ENCODE measurements at regions not wholly inside any gene's neighbourhood (a gene's known extent, or its start where the extent isn't known, plus 50 kb on each side); places are given as distances from the start of the nearest gene placed in this dataset.
A peak's percentile ranks its signal among the peaks of the same experiment; 100 is the strongest.

GRCh38 chr7:85773116-85773728, 586.4 kb upstream of the SEMA3D start:
- Mint-ChIP-seq H3K9me3 (no peaks in the 10 kb centered on the region), H3K4me1 (ENCODE audit: low read depth) (no peaks in the 10 kb centered on the region), H3K4me3 (no peak overlapping the region), H3K27me3 (ENCODE audit: low read depth) (no peaks in the 10 kb centered on the region), H3K27ac (no peak overlapping the region), H3K36me3 (ENCODE audit: insufficient read depth in 2 of 2) (no peaks in the 10 kb centered on the region)
- no peak for DNase-seq
- ATAC-seq (replicated peaks in 1 of 2): no peak

GRCh38 chr7:85771516-85771915, 584.7 kb upstream of the SEMA3D start:
- no peaks in the 10 kb centered on the region for H3K9me3 Mint-ChIP-seq
- DNase-seq (no peak), ATAC-seq (replicated peaks in 1 of 2) (no peak)
- no peaks in the 10 kb centered on the region for H3K36me3 Mint-ChIP-seq (ENCODE audit: insufficient read depth in 2 of 2)
- no peak overlapping the region for H3K27ac Mint-ChIP-seq
- H3K4me3 Mint-ChIP-seq: no peak overlapping the region
- H3K27me3 Mint-ChIP-seq (ENCODE audit: low read depth): no peaks in the 10 kb centered on the region
- H3K4me1 Mint-ChIP-seq (ENCODE audit: low read depth): no peaks in the 10 kb centered on the region

- DNase-seq (no peak), ATAC-seq (replicated peaks in 1 of 2) (no peak)
- no peaks in the 10 kb centered on the region for H3K9me3 Mint-ChIP-seq
- no peaks in the 10 kb centered on the region for H3K4me1 Mint-ChIP-seq (ENCODE audit: low read depth)
- no peak overlapping the region for H3K27ac Mint-ChIP-seq
- H3K27me3 Mint-ChIP-seq (ENCODE audit: low read depth): no peaks in the 10 kb centered on the region
- H3K36me3 Mint-ChIP-seq (ENCODE audit: insufficient read depth in 2 of 2): no peaks in the 10 kb centered on the region
- no peak overlapping the region for H3K4me3 Mint-ChIP-seq
These were observed 583.5 kb upstream of the SEMA3D start for GRCh38 chr7:85770332-85770731.

- ATAC-seq (replicated peaks in 1 of 2) (no peak), DNase-seq (no peak)
- Mint-ChIP-seq H3K4me1 (ENCODE audit: low read depth) (no peaks in the 10 kb centered on the region), H3K27me3 (ENCODE audit: low read depth) (no peaks in the 10 kb centered on the region), H3K9me3 (peaks cover 0 to 2% of the 10 kb centered on the region in 2 donors), H3K4me3 (no peak overlapping the region), H3K36me3 (ENCODE audit: insufficient read depth in 2 of 2) (no peaks in the 10 kb centered on the region), H3K27ac (no peak overlapping the region)
These were observed 578.9 kb upstream of the SEMA3D start for GRCh38 chr7:85765698-85766298.

- no peaks in the 10 kb centered on the region for H3K36me3 Mint-ChIP-seq (ENCODE audit: insufficient read depth in 2 of 2)
- peaks cover 0 to 2% of the 10 kb centered on the region in 2 donors for H3K9me3 Mint-ChIP-seq
- H3K4me1 Mint-ChIP-seq (ENCODE audit: low read depth): no peaks in the 10 kb centered on the region
- no peak for DNase-seq
- no peak overlapping the region for H3K4me3 Mint-ChIP-seq
- no peak overlapping the region for H3K27ac Mint-ChIP-seq
- no peaks in the 10 kb centered on the region for H3K27me3 Mint-ChIP-seq (ENCODE audit: low read depth)
- no peak for ATAC-seq (replicated peaks in 1 of 2)
These were observed 577.2 kb upstream of the SEMA3D start for GRCh38 chr7:85764034-85764433.

GRCh38 chr7:85757348-85757747, 570.5 kb upstream of the SEMA3D start:
- no peak for DNase-seq
- Mint-ChIP-seq H3K9me3 (peaks cover 7 to 20% of the 10 kb centered on the region in 2 donors), H3K27ac (no peak overlapping the region), H3K36me3 (ENCODE audit: insufficient read depth in 2 of 2) (peaks cover 0 to 6% of the 10 kb centered on the region in 2 donors), H3K4me3 (no peak overlapping the region), H3K4me1 (ENCODE audit: low read depth) (no peaks in the 10 kb centered on the region), H3K27me3 (ENCODE audit: low read depth) (no peaks in the 10 kb centered on the region)
- no peak for ATAC-seq (replicated peaks in 1 of 2)

- H3K4me3 Mint-ChIP-seq: no peak overlapping the region
- no peaks in the 10 kb centered on the region for H3K27me3 Mint-ChIP-seq (ENCODE audit: low read depth)
- H3K9me3 Mint-ChIP-seq: peaks cover 7 to 18% of the 10 kb centered on the region in 2 donors
- DNase-seq: peak in 1 of 2 donors; percentile 8
- H3K4me1 Mint-ChIP-seq (ENCODE audit: low read depth): no peaks in the 10 kb centered on the region
- ATAC-seq (replicated peaks in 1 of 2): peak in 1 of 2 donors; percentile 50
- peaks cover 0 to 6% of the 10 kb centered on the region in 2 donors for H3K36me3 Mint-ChIP-seq (ENCODE audit: insufficient read depth in 2 of 2)
- no peak overlapping the region for H3K27ac Mint-ChIP-seq
These were observed 563.6 kb upstream of the SEMA3D start for GRCh38 chr7:85750454-85750949.

GRCh38 chr7:85749696-85750453, 563.0 kb upstream of the SEMA3D start:
- H3K4me3 Mint-ChIP-seq: no peak overlapping the region

GRCh38 chr7:85748861-85749260, 562.0 kb upstream of the SEMA3D start:
- no peak overlapping the region for H3K27ac Mint-ChIP-seq
- ATAC-seq (replicated peaks in 1 of 2) (no peak), DNase-seq (no peak)
- H3K36me3 Mint-ChIP-seq (ENCODE audit: insufficient read depth in 2 of 2): peaks cover 0 to 2% of the 10 kb centered on the region in 2 donors
- H3K9me3 Mint-ChIP-seq: peaks cover 5 to 9% of the 10 kb centered on the region in 2 donors
- H3K4me1 Mint-ChIP-seq (ENCODE audit: low read depth): no peaks in the 10 kb centered on the region
- no peak overlapping the region for H3K4me3 Mint-ChIP-seq
- no peaks in the 10 kb centered on the region for H3K27me3 Mint-ChIP-seq (ENCODE audit: low read depth)

More at GRCh38 chr7:85749696-85750453, 563.0 kb upstream of the SEMA3D start:
- H3K27ac Mint-ChIP-seq: no peak overlapping the region
- H3K36me3 Mint-ChIP-seq (ENCODE audit: insufficient read depth in 2 of 2): peaks cover 0 to 3% of the 10 kb centered on the region in 2 donors
- ATAC-seq (replicated peaks in 1 of 2) (no peak), DNase-seq (no peak)
- peaks cover 9 to 13% of the 10 kb centered on the region in 2 donors for H3K9me3 Mint-ChIP-seq
- H3K27me3 Mint-ChIP-seq (ENCODE audit: low read depth): no peaks in the 10 kb centered on the region
- H3K4me1 Mint-ChIP-seq (ENCODE audit: low read depth): no peaks in the 10 kb centered on the region

- DNase-seq (no peak), ATAC-seq (replicated peaks in 1 of 2) (no peak)
- H3K27ac Mint-ChIP-seq: no peak overlapping the region
- no peaks in the 10 kb centered on the region for H3K4me1 Mint-ChIP-seq (ENCODE audit: low read depth)
- H3K9me3 Mint-ChIP-seq: peaks cover 7 to 15% of the 10 kb centered on the region in 2 donors
- no peaks in the 10 kb centered on the region for H3K36me3 Mint-ChIP-seq (ENCODE audit: insufficient read depth in 2 of 2)
- H3K27me3 Mint-ChIP-seq (ENCODE audit: low read depth): no peaks in the 10 kb centered on the region
- no peak overlapping the region for H3K4me3 Mint-ChIP-seq
These were observed 550.6 kb upstream of the SEMA3D start for GRCh38 chr7:85737426-85737825.

- Mint-ChIP-seq H3K4me3 (no peak overlapping the region), H3K9me3 (peaks cover 11 to 22% of the 10 kb centered on the region in 2 donors), H3K27ac (no peak overlapping the region), H3K4me1 (ENCODE audit: low read depth) (no peaks in the 10 kb centered on the region), H3K27me3 (ENCODE audit: low read depth) (no peaks in the 10 kb centered on the region), H3K36me3 (ENCODE audit: insufficient read depth in 2 of 2) (no peaks in the 10 kb centered on the region)
- ATAC-seq (replicated peaks in 1 of 2) (no peak), DNase-seq (no peak)
These were observed 549.2 kb upstream of the SEMA3D start for GRCh38 chr7:85736085-85736484.

- Mint-ChIP-seq H3K4me3 (no peak overlapping the region), H3K9me3 (peaks cover 11 to 20% of the 10 kb centered on the region in 2 donors), H3K36me3 (ENCODE audit: insufficient read depth in 2 of 2) (no peaks in the 10 kb centered on the region), H3K4me1 (ENCODE audit: low read depth) (no peaks in the 10 kb centered on the region), H3K27ac (no peak overlapping the region), H3K27me3 (ENCODE audit: low read depth) (no peaks in the 10 kb centered on the region)
- no peak for DNase-seq
- ATAC-seq (replicated peaks in 1 of 2): no peak
These were observed 548.0 kb upstream of the SEMA3D start for GRCh38 chr7:85734823-85735222.

- Mint-ChIP-seq H3K27me3 (ENCODE audit: low read depth) (no peaks in the 10 kb centered on the region), H3K4me3 (no peak overlapping the region), H3K27ac (no peak overlapping the region), H3K4me1 (ENCODE audit: low read depth) (no peaks in the 10 kb centered on the region), H3K36me3 (ENCODE audit: insufficient read depth in 2 of 2) (no peaks in the 10 kb centered on the region), H3K9me3 (peaks cover 9 to 15% of the 10 kb centered on the region in 2 donors)
- no peak for ATAC-seq (replicated peaks in 1 of 2)
- DNase-seq: no peak
These were observed 546.5 kb upstream of the SEMA3D start for GRCh38 chr7:85733169-85733915.

Data from activated T-cell treated with anti-CD3 and anti-CD28 coated beads, Interleukin-2, amount 50 U/mL, for 72 hours (primary cell).